Stimulated activated CD8-positive, alpha-beta memory T cell treated with anti-CD3 and anti-CD28 coated beads, Interleukin-15, amount 100 ng/mL, for 4 hours (primary cell): ENCODE measurements at regions not wholly inside any gene's neighbourhood (a gene's known extent, or its start where the extent isn't known, plus 50 kb on each side); places are given as distances from the start of the nearest gene placed in this dataset.
"Not testable (repeated sequence)": the region's sequence is repeated elsewhere in the genome, so short reads cannot be mapped to it uniquely, and the experiment has no call there.

ENCODE experiments used
- DNase-seq, 2 donors: peaks; one replicate each; pipeline ENCODE4 v3.0.0-alpha.2; 2020; ENCODE audit warnings: low read depth in 2 of 2

GRCh38 chr7:13092708-13093005 lies 405.2 kb downstream of the ARL4A start:
- DNase-seq: no peak

GRCh38 chr7:13093160-13093559 lies 405.7 kb downstream of the ARL4A start:
- no peak for DNase-seq

GRCh38 chr7:13097499-13097898 lies 410.1 kb downstream of the ARL4A start:
- no peak for DNase-seq

- DNase-seq: no peak
These were observed 410.7 kb downstream of the ARL4A start for GRCh38 chr7:13098161-13098560.

GRCh38 chr7:13099154-13099795 lies 411.8 kb downstream of the ARL4A start:
- DNase-seq: no peak

GRCh38 chr7:13104128-13104527 lies 416.7 kb downstream of the ARL4A start:
- DNase-seq: no peak

GRCh38 chr7:13105209-13105608 lies 417.8 kb downstream of the ARL4A start:
- no peak for DNase-seq

GRCh38 chr7:13106513-13106912 lies 419.1 kb downstream of the ARL4A start:
- no peak for DNase-seq

- DNase-seq: no peak
These were observed 419.9 kb downstream of the ARL4A start for GRCh38 chr7:13107291-13107690.

- no peak for DNase-seq
These were observed 420.6 kb downstream of the ARL4A start for GRCh38 chr7:13108061-13108460.

GRCh38 chr7:13109201-13109600 lies 421.8 kb downstream of the ARL4A start:
- no peak for DNase-seq

GRCh38 chr7:13110107-13110506 lies 422.7 kb downstream of the ARL4A start:
- DNase-seq: no peak

- no peak for DNase-seq
These were observed 423.8 kb downstream of the ARL4A start for GRCh38 chr7:13111230-13111629.

GRCh38 chr7:13114240-13114639 lies 426.8 kb downstream of the ARL4A start:
- DNase-seq: not testable (repeated sequence)

- DNase-seq: no peak
These were observed 427.8 kb downstream of the ARL4A start for GRCh38 chr7:13115157-13115772.

GRCh38 chr7:13115855-13116254 lies 428.4 kb downstream of the ARL4A start:
- DNase-seq: no peak

GRCh38 chr7:13117103-13117502 lies 429.7 kb downstream of the ARL4A start:
- no peak for DNase-seq

GRCh38 chr7:13117592-13117991 lies 430.2 kb downstream of the ARL4A start:
- no peak for DNase-seq

- not testable (repeated sequence) for DNase-seq
These were observed 437.2 kb downstream of the ARL4A start for GRCh38 chr7:13124629-13125028.

GRCh38 chr7:13126347-13126746 lies 438.9 kb downstream of the ARL4A start:
- no peak for DNase-seq

- DNase-seq: no peak
These were observed 442.9 kb downstream of the ARL4A start for GRCh38 chr7:13130321-13130720.

GRCh38 chr7:13130906-13131305 lies 443.5 kb downstream of the ARL4A start:
- DNase-seq: not testable (repeated sequence)

GRCh38 chr7:13132314-13132713 lies 444.9 kb downstream of the ARL4A start:
- no peak for DNase-seq

GRCh38 chr7:13136345-13136744 lies 448.9 kb downstream of the ARL4A start:
- DNase-seq: not testable (repeated sequence)
